Myocyte (in vitro differentiated cells): ENCODE measurements at regions not wholly inside any gene's neighbourhood (a gene's known extent, or its start where the extent isn't known, plus 50 kb on each side); places are given as distances from the start of the nearest gene placed in this dataset.
"Not testable (repeated sequence)": the region's sequence is repeated elsewhere in the genome, so short reads cannot be mapped to it uniquely, and the experiment has no call there.

ENCODE experiments used
- DNase-seq: peaks from one replicate; pipeline ENCODE4 v3.0.0-alpha.2; 2012; ENCODE audit warnings: low read depth

- peak; percentile 36 for DNase-seq
Measured at GRCh38 chr7:26958834-26959233, 94.4 kb upstream of the SKAP2 start.

GRCh38 chr7:26955516-26955915 is 91.1 kb upstream of the SKAP2 start:
- DNase-seq = no peak

- DNase-seq = no peak
Measured at GRCh38 chr7:26954951-26955350, 90.6 kb upstream of the SKAP2 start.

GRCh38 chr7:26951407-26951950 is 87.1 kb upstream of the SKAP2 start:
- DNase-seq = no peak

GRCh38 chr7:26950889-26951288 is 86.5 kb upstream of the SKAP2 start:
- no peak for DNase-seq

GRCh38 chr7:26949319-26949718 is 84.9 kb upstream of the SKAP2 start:
- DNase-seq = no peak

GRCh38 chr7:26948617-26949118 is 84.3 kb upstream of the SKAP2 start:
- no peak for DNase-seq

GRCh38 chr7:26944501-26945358 is 80.3 kb upstream of the SKAP2 start:
- DNase-seq = no peak

GRCh38 chr7:26937939-26938623 is 73.7 kb upstream of the SKAP2 start:
- no peak for DNase-seq

GRCh38 chr7:26937306-26937705 is 72.9 kb upstream of the SKAP2 start:
- DNase-seq = no peak

- DNase-seq = not testable (repeated sequence)
Measured at GRCh38 chr7:26932616-26933015, 68.2 kb upstream of the SKAP2 start.

GRCh38 chr7:26930845-26931244 is 66.5 kb upstream of the SKAP2 start:
- no peak for DNase-seq

GRCh38 chr7:26930201-26930600 is 65.8 kb upstream of the SKAP2 start:
- peak; percentile 16 for DNase-seq

- DNase-seq = no peak
Measured at GRCh38 chr7:26928703-26929347, 64.4 kb upstream of the SKAP2 start.

GRCh38 chr7:26925768-26926167 is 61.4 kb upstream of the SKAP2 start:
- DNase-seq = no peak

- DNase-seq = no peak
Measured at GRCh38 chr7:26924149-26924767, 59.9 kb upstream of the SKAP2 start.

GRCh38 chr7:26919906-26920493 is 55.6 kb upstream of the SKAP2 start:
- no peak for DNase-seq

GRCh38 chr7:26918241-26918640 is 53.9 kb upstream of the SKAP2 start:
- no peak for DNase-seq

- no peak for DNase-seq
Measured at GRCh38 chr7:26916779-26917320, 52.5 kb upstream of the SKAP2 start.

GRCh38 chr7:26916336-26916735 is 51.9 kb upstream of the SKAP2 start:
- DNase-seq = no peak
